Transverse colon (tissue), 4 donors: ENCODE measurements at regions not wholly inside any gene's neighbourhood (a gene's known extent, or its start where the extent isn't known, plus 50 kb on each side); places are given as distances from the start of the nearest gene placed in this dataset.

ENCODE experiments used
- DNase-seq: peaks from one replicate; pipeline ENCODE4 v3.0.0-alpha.2; 2019
- H3K27ac ChIP-seq, 4 donors: fragments of 200-600 bp; sonication (generic); 2 replicates each; pipeline ENCODE4 v1.5.1; 2016 to 2018; ENCODE audit warnings: inconsistent platforms in 4 of 4
- H3K27me3 ChIP-seq: fragments of 200-600 bp; sonication (generic); 2 replicates; pipeline ENCODE4 v1.5.1; 2017; ENCODE audit warnings: inconsistent platforms
- H3K36me3 ChIP-seq, 4 donors: fragments of 200-600 bp; sonication (generic); 2 replicates each; pipeline ENCODE4 v1.5.1; 2017 to 2019; ENCODE audit warnings: inconsistent platforms in 4 of 4
- H3K4me1 ChIP-seq, 4 donors: fragments of 200-600 bp; sonication (generic); 2 replicates each; pipeline ENCODE4 v1.5.1; 2017 to 2020; ENCODE audit warnings: inconsistent platforms in 4 of 4
- H3K4me3 ChIP-seq, 4 donors: fragments of 200-600 bp; sonication (generic); 1 replicate in 1 of 4; 2 replicates in 3 of 4; pipeline versions ENCODE4 v1.5.1 to v1.6.1; 2017 to 2019; ENCODE audit warnings: inconsistent platforms in 4 of 4
- H3K9me3 ChIP-seq, 2 donors: fragments of 200-600 bp; sonication (generic); 2 replicates each; pipeline ENCODE4 v1.5.1; 2017 to 2019; ENCODE audit warnings: inconsistent platforms in 2 of 2
- EP300 ChIP-seq: sonication (generic); formaldehyde crosslinking; IDR thresholded peaks from one replicate; pipeline ENCODE4 v1.6.1; 2017; ENCODE audit warnings: antibody characterized with exemption, low read depth
- POLR2A ChIP-seq: fragments of 450-650 bp; IDR thresholded peaks from one replicate; pipeline ENCODE4 v1.6.1; 2016; ENCODE audit warnings: antibody characterized with exemption, mild to moderate bottlenecking, moderate library complexity
- POLR2AphosphoS5 ChIP-seq, 3 donors: sonication (generic); formaldehyde crosslinking; IDR thresholded peaks; one replicate each; pipeline ENCODE4 v1.6.1; 2016; ENCODE audit warnings: antibody characterized with exemption in 3 of 3
- WGBS, 2 donors: methylation state at CpG; one replicate each; pipeline ENCODE4 v1.1.5; 2018; ENCODE audit warnings: low coverage in 1 of 2; 5-methylcytosine and 5-hydroxymethylcytosine counted together
- in situ Hi-C, 4 donors: fragments of 200-750 bp; cut with MboI; loops; one replicate each; pipeline versions ENCODE4 v1.15.0 to v1.15.1; 2017; ENCODE audit warnings: low sequenced_read_pairs in 3 of 4, low pct_ligation_motif_present in 1 of 4, low pct_unique_long_range_greater_than_20kb in 1 of 4
- intact Hi-C: fragments of 100-400 bp; cut with DNase I; formaldehyde crosslinking; loops from one replicate; pipeline ENCODE4 v1.15.1; 2023; ENCODE audit warnings: low total_unique reads
- TF ChIP-seq, protein P1 (sequence below), 5 experiments: fragments of 200-600 bp in 3 of 5; fragments of 450-650 bp in 2 of 5; sonication (generic) in 3 of 5; IDR thresholded peaks; 1 replicate in 2 of 5; 2 replicates in 3 of 5; pipeline ENCODE4 v1.5.1; 2016 to 2017; ENCODE audit warnings: antibody characterized with exemption in 5 of 5, inconsistent platforms in 3 of 5, mild to moderate bottlenecking in 2 of 5, moderate library complexity in 1 of 5

DNA sequence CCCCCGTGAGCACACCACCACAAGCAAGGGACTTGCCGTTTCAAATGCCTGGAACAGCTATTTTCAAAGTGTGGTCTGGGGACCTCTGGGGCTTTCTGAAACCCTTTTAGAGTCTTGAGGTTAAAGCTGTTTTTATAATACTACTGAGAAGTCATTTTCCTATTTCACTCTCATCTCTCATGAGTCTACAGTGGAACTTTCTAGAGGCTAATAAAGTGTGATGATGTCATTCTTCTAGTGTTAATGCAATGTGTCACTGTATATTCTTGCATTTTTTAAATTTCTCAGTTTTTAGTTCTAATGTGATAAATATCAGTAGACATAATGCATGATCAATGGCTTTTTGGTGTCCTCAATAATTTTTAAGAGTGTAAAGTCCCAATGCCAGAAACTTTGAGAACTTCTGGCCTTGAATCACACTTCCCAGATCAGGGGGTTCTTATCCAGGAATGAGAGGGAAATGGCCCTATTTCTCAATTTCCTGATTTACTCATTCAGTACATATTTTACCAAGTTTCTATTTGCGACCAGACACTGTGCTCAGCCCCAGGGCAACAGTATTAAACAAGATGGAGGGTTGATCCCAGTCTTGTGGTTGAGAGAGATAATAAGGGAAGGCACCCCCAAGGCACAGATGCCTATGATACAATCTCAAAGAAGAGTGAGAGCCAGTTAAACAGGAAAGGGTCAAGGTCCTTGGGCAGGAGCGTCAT is 444.0 kb downstream of the HS3ST3B1 start:
- H3K36me3 ChIP-seq = no peaks in the 10 kb centered on the region
- 65 to 73% methylated on average over 2 to 4 of the region's 4 CpGs for WGBS, 2 donors
- no peak overlapping the region for H3K4me3 ChIP-seq
- no peaks in the 10 kb centered on the region for H3K9me3 ChIP-seq
- intact Hi-C loops = no loop called here
- no peak for DNase-seq
- no peaks in the 10 kb centered on the region for H3K27me3 ChIP-seq
- no peak overlapping the region for H3K27ac ChIP-seq
- no peaks in the 10 kb centered on the region for H3K4me1 ChIP-seq
- no peak for TF ChIP-seq POLR2AphosphoS5 (IDR thresholded peaks at IDR 0.05)
- TF ChIP-seq, protein P1, sequence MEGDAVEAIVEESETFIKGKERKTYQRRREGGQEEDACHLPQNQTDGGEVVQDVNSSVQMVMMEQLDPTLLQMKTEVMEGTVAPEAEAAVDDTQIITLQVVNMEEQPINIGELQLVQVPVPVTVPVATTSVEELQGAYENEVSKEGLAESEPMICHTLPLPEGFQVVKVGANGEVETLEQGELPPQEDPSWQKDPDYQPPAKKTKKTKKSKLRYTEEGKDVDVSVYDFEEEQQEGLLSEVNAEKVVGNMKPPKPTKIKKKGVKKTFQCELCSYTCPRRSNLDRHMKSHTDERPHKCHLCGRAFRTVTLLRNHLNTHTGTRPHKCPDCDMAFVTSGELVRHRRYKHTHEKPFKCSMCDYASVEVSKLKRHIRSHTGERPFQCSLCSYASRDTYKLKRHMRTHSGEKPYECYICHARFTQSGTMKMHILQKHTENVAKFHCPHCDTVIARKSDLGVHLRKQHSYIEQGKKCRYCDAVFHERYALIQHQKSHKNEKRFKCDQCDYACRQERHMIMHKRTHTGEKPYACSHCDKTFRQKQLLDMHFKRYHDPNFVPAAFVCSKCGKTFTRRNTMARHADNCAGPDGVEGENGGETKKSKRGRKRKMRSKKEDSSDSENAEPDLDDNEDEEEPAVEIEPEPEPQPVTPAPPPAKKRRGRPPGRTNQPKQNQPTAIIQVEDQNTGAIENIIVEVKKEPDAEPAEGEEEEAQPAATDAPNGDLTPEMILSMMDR (IDR thresholded peaks at IDR 0.05) = no peak
- TF ChIP-seq EP300 = no peak
- TF ChIP-seq POLR2A = no peak
- in situ Hi-C loops = no loop called here

DNA sequence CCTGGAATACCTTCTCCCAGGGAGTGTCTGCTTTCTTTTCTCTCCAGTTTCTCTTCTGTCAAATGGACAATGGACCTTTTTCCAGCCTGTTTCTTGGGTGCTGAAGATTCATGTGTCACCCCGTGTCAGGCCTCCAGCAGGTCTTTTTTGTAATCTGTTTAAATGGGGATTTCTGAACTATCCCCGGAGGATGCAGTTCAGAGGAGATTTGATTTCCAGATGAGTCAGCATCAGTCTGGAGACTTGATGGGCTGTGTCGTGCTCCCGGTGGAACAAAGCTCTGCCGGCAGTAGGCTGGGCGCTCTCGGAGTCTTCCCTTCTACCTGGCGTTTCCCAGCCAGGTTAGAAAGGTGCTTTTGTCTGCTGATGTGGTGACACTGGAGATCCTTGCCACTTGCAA is 440.6 kb downstream of the HS3ST3B1 start:
- intact Hi-C loops (no loop called here), in situ Hi-C loops (no loop called here)
- no peaks in the 10 kb centered on the region for H3K9me3 ChIP-seq
- no peak for DNase-seq
- TF ChIP-seq, protein P1 (IDR thresholded peaks at IDR 0.05) = no peak
- TF ChIP-seq POLR2AphosphoS5 (IDR thresholded peaks at IDR 0.05) = no peak
- no peak for TF ChIP-seq EP300
- TF ChIP-seq POLR2A = no peak
- no peak overlapping the region for H3K4me3 ChIP-seq
- H3K4me1 ChIP-seq = no peaks in the 10 kb centered on the region
- H3K36me3 ChIP-seq = no peaks in the 10 kb centered on the region
- H3K27me3 ChIP-seq = no peaks in the 10 kb centered on the region
- no peak overlapping the region for H3K27ac ChIP-seq
- 87 to 90% methylated on average over 7 to 8 of the region's 8 CpGs for WGBS, 2 donors

DNA sequence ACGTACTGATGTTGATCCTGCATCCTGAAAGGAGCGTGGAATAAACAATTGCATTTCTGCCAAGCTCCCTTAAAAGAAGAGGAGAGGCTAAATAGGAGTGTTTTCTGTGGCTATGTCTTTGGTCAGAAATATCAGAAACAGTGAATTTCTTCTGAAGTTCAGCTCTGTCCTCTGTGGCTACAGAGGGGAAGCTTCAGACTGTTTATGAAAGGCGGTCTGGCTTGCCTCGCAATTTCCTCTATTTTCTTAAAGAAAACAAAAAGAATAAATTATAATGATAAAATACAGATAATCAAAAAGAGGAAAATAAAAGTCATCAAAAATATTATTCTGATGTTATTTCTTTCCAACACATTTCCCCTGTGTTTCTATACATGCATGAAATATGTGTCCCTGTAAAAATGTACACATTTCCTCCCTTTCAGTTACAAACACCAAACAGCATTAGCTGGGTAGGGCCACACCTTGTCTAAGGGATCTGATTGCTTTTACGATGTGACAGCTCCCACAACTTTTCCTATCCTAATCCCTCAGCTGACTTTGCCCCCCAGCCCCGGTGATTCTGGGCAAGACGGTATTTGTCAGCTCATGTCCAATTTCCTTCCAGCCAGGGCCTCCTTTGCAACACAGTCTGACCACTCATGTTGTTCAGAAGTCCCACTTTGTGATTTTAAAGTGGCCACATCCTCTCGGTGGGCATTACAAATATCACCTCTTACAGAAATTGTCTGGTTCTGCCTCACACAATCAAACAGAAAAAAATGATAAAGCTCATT is 439.0 kb downstream of the HS3ST3B1 start:
- Histone ChIP-seq H3K27me3 (no peaks in the 10 kb centered on the region), H3K36me3 (no peaks in the 10 kb centered on the region)
- intact Hi-C loops = no loop called here

DNA sequence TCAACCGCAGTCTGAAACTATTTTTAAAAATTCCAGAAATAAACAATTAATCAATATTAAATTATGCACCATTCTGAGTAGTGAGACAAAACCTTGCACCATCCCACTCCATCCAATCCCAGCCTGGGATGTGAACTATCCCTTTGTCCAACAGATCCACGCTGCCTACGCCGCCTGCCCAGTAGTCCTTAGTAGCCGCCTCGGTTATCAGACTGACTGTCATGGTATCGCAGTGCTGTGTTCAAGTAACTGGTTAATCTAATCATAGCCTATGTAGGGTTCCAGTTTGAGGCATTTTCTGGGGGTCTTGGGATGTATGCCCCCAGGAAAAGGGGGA is 437.7 kb downstream of the HS3ST3B1 start:
- Histone ChIP-seq H3K36me3 (no peaks in the 10 kb centered on the region), H3K27ac (no peak overlapping the region), H3K27me3 (no peaks in the 10 kb centered on the region), H3K9me3 (no peaks in the 10 kb centered on the region), H3K4me3 (no peak overlapping the region), H3K4me1 (no peaks in the 10 kb centered on the region)
- 72 to 86% methylated on average over 3 to 7 of the region's 7 CpGs for WGBS, 2 donors
- no peak for DNase-seq
- in situ Hi-C loops = no loop called here
- intact Hi-C loops = no loop called here
- TF ChIP-seq POLR2A (no peak), POLR2AphosphoS5 (IDR thresholded peaks at IDR 0.05) (no peak), EP300 (no peak)
- TF ChIP-seq, protein P1 (IDR thresholded peaks at IDR 0.05) = no peak

More for the DNA sequence above, 439.0 kb downstream of the HS3ST3B1 start:
- in situ Hi-C loops = no loop called here
- TF ChIP-seq EP300 (no peak), POLR2A (no peak), POLR2AphosphoS5 (IDR thresholded peaks at IDR 0.05) (no peak)
- TF ChIP-seq, protein P1 (IDR thresholded peaks at IDR 0.05) = no peak
- Histone ChIP-seq H3K4me1 (no peaks in the 10 kb centered on the region), H3K9me3 (no peaks in the 10 kb centered on the region), H3K4me3 (no peak overlapping the region), H3K27ac (no peak overlapping the region)
- WGBS, 2 donors = 61 to 72% methylated on average over 5 to 8 of the region's 8 CpGs
- no peak for DNase-seq
